Nucleus accumbens (tissue), 56 donors: ENCODE measurements at regions not wholly inside any gene's neighbourhood (a gene's known extent, or its start where the extent isn't known, plus 50 kb on each side); places are given as distances from the start of the nearest gene placed in this dataset.

Experiments
- DNase-seq, 56 donors: peaks; one replicate each; lab custom pipeline; 2025; lab: John Stamatoyannopoulos, UW

GRCh38 chr17:27973258-27974044, 69.0 kb upstream of the NLK start:
- DNase-seq: no peak

- no peak for DNase-seq
Observed at GRCh38 chr17:27974045-27974436, 68.4 kb upstream of the NLK start.

- DNase-seq: no peak
Observed at GRCh38 chr17:27974531-27975145, 67.8 kb upstream of the NLK start.

- DNase-seq: peak in 3 of 56 donors; percentile 7 to 36 (median 17)
Observed at GRCh38 chr17:27975146-27976011, 67.1 kb upstream of the NLK start.

- no peak for DNase-seq
Observed at GRCh38 chr17:27976331-27976730, 66.1 kb upstream of the NLK start.

- no peak for DNase-seq
Observed at GRCh38 chr17:27977751-27978688, 64.5 kb upstream of the NLK start.

- no peak for DNase-seq
Observed at GRCh38 chr17:27978689-27979175, 63.7 kb upstream of the NLK start.

- DNase-seq: no peak
Observed at GRCh38 chr17:27980043-27980442, 62.4 kb upstream of the NLK start.

GRCh38 chr17:27981978-27982377, 60.5 kb upstream of the NLK start:
- no peak for DNase-seq

- DNase-seq: no peak
Observed at GRCh38 chr17:27982688-27983087, 59.8 kb upstream of the NLK start.

GRCh38 chr17:27983853-27984252, 58.6 kb upstream of the NLK start:
- DNase-seq: no peak

GRCh38 chr17:27984404-27984803, 58.1 kb upstream of the NLK start:
- no peak for DNase-seq

GRCh38 chr17:27984816-27985215, 57.7 kb upstream of the NLK start:
- DNase-seq: no peak

GRCh38 chr17:27985306-27985705, 57.2 kb upstream of the NLK start:
- DNase-seq: no peak

GRCh38 chr17:27985736-27986399, 56.6 kb upstream of the NLK start:
- DNase-seq: no peak

- DNase-seq: no peak
Observed at GRCh38 chr17:27986805-27987684, 55.4 kb upstream of the NLK start.

- DNase-seq: no peak
Observed at GRCh38 chr17:27989046-27989445, 53.4 kb upstream of the NLK start.

- DNase-seq: no peak
Observed at GRCh38 chr17:27990100-27990499, 52.4 kb upstream of the NLK start.
